Urinary bladder (tissue), 3 donors: ENCODE measurements at regions not wholly inside any gene's neighbourhood (a gene's known extent, or its start where the extent isn't known, plus 50 kb on each side); places are given as distances from the start of the nearest gene placed in this dataset.
A peak's percentile ranks its signal among the peaks of the same experiment; 100 is the strongest.
"Not testable (repeated sequence)": the region's sequence is repeated elsewhere in the genome, so short reads cannot be mapped to it uniquely, and the experiment has no call there.

Experiments
- DNase-seq: peaks from one replicate; pipeline ENCODE4 v3.0.0-alpha.2; 2015; ENCODE audit errors: extremely low spot score
- H3K27ac ChIP-seq: one replicate; pipeline ENCODE4 v1.5.1; 2013; ENCODE audit warnings: low read depth, mild to moderate bottlenecking, moderate library complexity
- H3K36me3 ChIP-seq: one replicate; pipeline ENCODE4 v1.6.1; 2013; ENCODE audit warnings: mild to moderate bottlenecking, moderate library complexity; ENCODE audit not compliant: insufficient read depth
- H3K4me1 ChIP-seq: one replicate; pipeline ENCODE4 v1.6.1; 2013; ENCODE audit warnings: mild to moderate bottlenecking, moderate library complexity; ENCODE audit not compliant: insufficient read depth
- H3K4me3 ChIP-seq: one replicate; pipeline ENCODE4 v1.5.1; 2013; ENCODE audit warnings: low read depth, low read length
- WGBS: extraction: QIAGEN DNeasy Blood & Tissue Kit; methylation state at CpG from one replicate; pipeline ENCODE4 v1.1.7; 2013; 5-methylcytosine and 5-hydroxymethylcytosine counted together
- donor health status: healthy with polysubstance abuse.
- donor health status: healthy.

DNA sequence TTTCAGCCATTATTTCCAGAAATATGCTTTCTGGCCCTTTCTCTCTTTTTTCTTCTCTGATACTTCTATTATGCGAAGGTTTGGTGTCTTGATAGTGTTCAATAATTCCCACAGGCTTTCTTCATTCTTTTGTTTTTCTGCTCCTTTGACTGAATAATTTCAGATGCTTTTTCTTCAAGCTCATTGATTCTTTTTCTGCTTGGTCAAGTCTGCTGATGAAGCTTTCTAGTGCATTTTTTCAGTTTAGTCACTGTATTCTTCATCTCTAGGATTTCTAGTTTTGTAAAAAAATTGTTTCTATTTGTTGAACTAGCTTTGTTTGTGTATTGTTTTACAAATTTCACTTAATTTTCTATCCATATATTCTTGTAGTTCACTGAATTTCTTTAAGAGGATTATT, 304.0 kb upstream of the TARS1 start:
- Histone ChIP-seq H3K36me3 (no peaks in the 10 kb centered on the region), H3K4me3 (no peak overlapping the region), H3K4me1 (no peaks in the 10 kb centered on the region), H3K27ac (no peak overlapping the region)
- 95% methylated on average over 1 of the region's 1 CpG for WGBS
- no peak for DNase-seq

DNA sequence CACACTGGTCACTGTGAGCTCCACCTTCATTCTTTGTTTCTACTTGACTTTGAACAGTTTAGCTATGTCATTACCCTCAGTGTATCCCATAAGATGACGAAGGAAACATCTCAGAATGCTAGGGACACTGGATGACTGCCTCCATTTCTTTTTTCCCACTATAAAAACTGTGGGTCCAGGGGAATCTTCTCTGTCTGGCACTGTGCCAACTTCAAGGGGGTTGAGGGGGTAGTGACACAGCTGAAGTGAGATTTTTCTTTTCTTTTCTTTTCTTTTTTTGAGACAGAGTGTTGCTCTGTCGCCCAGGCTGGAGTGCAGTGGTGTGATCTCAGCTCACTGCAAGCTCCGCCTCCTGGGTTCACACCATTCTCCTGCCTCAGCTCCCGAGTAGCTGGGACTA, 302.6 kb upstream of the TARS1 start:
- 70% methylated on average over 4 of the region's 4 CpGs for WGBS
- DNase-seq, H3K27ac ChIP-seq, H3K4me3 ChIP-seq, H3K36me3 ChIP-seq, H3K4me1 ChIP-seq: not testable (repeated sequence)

GRCh38 chr5:33143405-33144123, 297.2 kb upstream of the TARS1 start:
- Histone ChIP-seq H3K36me3 (no peaks in the 10 kb centered on the region), H3K4me3 (no peak overlapping the region), H3K4me1 (no peaks in the 10 kb centered on the region), H3K27ac (no peak overlapping the region)
- WGBS: 88% methylated on average over 4 of the region's 4 CpGs
- DNase-seq: no peak

DNA sequence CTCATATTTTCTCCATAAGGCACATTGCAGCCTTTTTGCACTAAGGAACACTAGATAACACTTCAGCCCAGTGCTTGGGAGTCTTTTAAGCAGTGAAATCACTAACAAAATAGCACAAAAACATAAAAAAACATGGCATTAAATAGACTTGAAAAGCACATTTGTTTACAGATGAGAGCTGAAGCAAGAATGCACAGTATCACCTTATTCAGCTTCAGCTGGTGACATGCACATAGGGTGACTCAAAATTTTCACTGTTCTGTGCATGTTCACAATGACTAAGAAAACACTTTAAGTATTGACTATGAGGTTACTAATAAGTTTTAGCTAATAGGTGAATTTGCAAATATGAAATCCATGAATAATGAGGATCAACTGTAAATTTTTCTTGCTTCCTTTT, 293.9 kb upstream of the TARS1 start:
- Histone ChIP-seq H3K4me3 (no peak overlapping the region), H3K27ac (no peak overlapping the region), H3K4me1 (no peaks in the 10 kb centered on the region), H3K36me3 (no peaks in the 10 kb centered on the region)
- no peak for DNase-seq

DNA sequence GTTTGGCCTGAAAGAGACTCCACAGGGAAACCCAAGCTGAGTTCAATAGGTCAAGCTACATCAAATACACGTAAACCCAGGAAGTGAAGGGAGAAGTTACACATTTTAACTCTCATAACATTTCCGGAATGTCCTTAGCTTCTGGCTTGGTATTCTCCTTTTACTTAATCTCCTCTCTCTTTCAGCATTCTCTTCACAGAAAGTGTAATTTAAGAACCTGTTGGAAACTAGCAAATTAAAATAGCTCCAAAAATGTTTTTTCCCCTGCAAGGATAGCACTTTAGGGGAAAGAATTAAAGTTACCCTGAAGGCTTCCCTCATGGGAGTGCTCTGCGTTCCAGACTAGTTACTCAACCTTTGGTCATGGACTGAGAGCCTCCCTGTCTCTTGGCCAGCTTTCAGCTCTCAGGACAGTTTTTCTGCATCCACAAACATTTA, 292.7 kb upstream of the TARS1 start:
- Histone ChIP-seq H3K36me3 (no peaks in the 10 kb centered on the region), H3K4me3 (no peak overlapping the region), H3K4me1 (no peaks in the 10 kb centered on the region), H3K27ac (no peak overlapping the region)
- peak; percentile 2 for DNase-seq
- WGBS: 51% methylated on average over 3 of the region's 3 CpGs

GRCh38 chr5:33153372-33153771, 287.4 kb upstream of the TARS1 start:
- Histone ChIP-seq H3K36me3 (no peaks in the 10 kb centered on the region), H3K4me3 (no peak overlapping the region), H3K4me1 (no peaks in the 10 kb centered on the region), H3K27ac (no peak overlapping the region)
- 45% methylated on average over 1 of the region's 1 CpG for WGBS
- DNase-seq: no peak

GRCh38 chr5:33153831-33154230, 286.9 kb upstream of the TARS1 start:
- Histone ChIP-seq H3K27ac (no peak overlapping the region), H3K36me3 (no peaks in the 10 kb centered on the region)
- 86% methylated on average over 1 of the region's 1 CpG for WGBS

DNA sequence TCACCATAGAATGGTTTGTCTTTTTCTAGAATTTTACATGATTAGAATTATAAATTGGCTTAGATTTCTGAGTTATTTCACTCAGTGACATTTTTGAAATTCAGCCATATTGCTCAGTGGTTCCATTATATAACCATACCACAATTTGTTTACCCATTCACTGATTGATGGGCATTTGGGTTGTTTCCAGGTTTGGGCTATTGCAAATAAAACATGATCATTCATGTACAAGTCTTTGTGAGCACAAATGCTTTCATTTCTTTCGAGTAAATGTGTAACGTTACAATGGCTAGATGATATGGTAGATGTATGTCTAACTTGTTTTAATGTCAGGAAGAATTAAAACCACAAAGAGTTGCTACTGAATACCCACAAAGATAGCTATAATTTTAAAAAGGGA, 279.9 kb upstream of the TARS1 start:
- Histone ChIP-seq H3K4me3 (no peak overlapping the region), H3K36me3 (no peaks in the 10 kb centered on the region), H3K27ac (no peak overlapping the region), H3K4me1 (no peaks in the 10 kb centered on the region)
- WGBS: 79% methylated on average over 2 of the region's 2 CpGs
- no peak for DNase-seq

More at GRCh38 chr5:33153831-33154230, 286.9 kb upstream of the TARS1 start:
- H3K4me3 ChIP-seq: no peak overlapping the region
- no peaks in the 10 kb centered on the region for H3K4me1 ChIP-seq
- no peak for DNase-seq

DNA sequence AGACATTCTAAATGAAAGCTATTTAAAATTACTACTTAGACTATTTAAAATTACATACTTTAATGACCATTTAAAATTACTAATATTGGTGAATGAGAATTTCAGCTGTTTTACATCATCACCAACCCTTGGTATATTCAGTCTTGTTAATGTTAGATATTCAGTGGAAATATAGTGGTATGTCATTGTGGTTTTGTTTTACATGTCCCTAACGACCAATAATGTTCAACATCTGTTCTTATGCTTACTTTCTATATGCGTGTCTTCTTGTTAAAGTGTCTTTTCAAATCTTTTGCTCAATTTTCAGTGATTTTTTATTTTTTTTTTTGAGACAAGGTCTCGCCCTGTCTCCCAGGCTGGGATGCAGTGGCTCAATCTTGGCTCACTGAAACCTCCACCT, 279.3 kb upstream of the TARS1 start:
- Histone ChIP-seq H3K36me3 (no peaks in the 10 kb centered on the region), H3K4me1 (no peaks in the 10 kb centered on the region), H3K4me3 (no peak overlapping the region), H3K27ac (no peak overlapping the region)
- DNase-seq: no peak
- WGBS: 67% methylated on average over 3 of the region's 3 CpGs

DNA sequence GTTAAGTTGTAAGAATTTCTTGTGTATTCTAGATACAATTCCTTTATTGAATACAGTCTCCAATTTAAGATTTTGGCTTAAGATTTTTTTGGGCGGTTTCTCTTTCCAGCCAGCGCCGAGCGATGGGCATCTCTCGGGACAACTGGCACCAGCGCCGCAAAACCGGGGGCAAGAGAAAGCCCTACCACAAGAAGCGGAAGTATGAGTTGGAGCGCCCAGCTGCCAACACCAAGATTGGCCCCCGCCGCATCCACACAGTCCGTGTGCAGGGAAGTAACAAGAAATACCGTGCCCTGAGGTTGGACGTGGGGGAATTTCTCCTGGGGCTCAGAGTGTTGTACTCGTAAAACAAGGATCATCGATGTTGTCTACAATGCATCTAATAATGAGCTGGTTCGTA, 278.7 kb upstream of the TARS1 start:
- WGBS: 96% methylated on average over 18 of the region's 18 CpGs
- Histone ChIP-seq H3K4me1 (no peaks in the 10 kb centered on the region), H3K36me3 (no peaks in the 10 kb centered on the region), H3K4me3 (no peak overlapping the region), H3K27ac (no peak overlapping the region)
- no peak for DNase-seq

GRCh38 chr5:33166522-33166921, 274.2 kb upstream of the TARS1 start:
- Histone ChIP-seq H3K4me3 (no peak overlapping the region), H3K36me3 (no peaks in the 10 kb centered on the region), H3K27ac (no peak overlapping the region), H3K4me1 (no peaks in the 10 kb centered on the region)
- DNase-seq: no peak
- WGBS: 69% methylated on average over 4 of the region's 4 CpGs

GRCh38 chr5:33166948-33167347, 273.8 kb upstream of the TARS1 start:
- no peak for DNase-seq
- WGBS: 46% methylated on average over 2 of the region's 2 CpGs
- H3K4me3 ChIP-seq: no peak overlapping the region
- no peaks in the 10 kb centered on the region for H3K4me1 ChIP-seq
- H3K27ac ChIP-seq: no peak overlapping the region
- no peaks in the 10 kb centered on the region for H3K36me3 ChIP-seq

DNA sequence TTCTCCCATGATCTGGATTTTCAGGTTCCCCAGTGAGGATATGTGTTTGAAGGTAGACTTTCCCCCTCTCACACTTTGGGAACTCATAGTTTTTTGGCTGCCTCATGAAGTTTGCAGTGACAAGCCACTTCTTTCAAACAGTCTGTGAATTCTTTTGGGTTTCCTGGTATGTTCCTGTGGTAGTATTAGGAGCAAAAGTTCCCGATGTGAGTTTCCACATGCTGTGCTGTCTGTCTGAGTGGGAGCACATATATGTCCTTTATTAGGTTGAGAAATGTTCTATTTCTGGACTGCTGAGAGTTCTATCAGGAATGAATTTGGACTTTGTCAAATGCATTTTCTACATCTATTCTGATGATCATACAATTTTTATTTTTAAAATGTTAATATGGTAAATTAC, 273.2 kb upstream of the TARS1 start:
- no peak for DNase-seq
- Histone ChIP-seq H3K36me3 (no peaks in the 10 kb centered on the region), H3K4me3 (no peak overlapping the region), H3K4me1 (no peaks in the 10 kb centered on the region), H3K27ac (no peak overlapping the region)
- 68% methylated on average over 1 of the region's 1 CpG for WGBS

- no peaks in the 10 kb centered on the region for H3K4me1 ChIP-seq
- 41% methylated on average over 1 of the region's 1 CpG for WGBS
- no peak overlapping the region for H3K4me3 ChIP-seq
- H3K27ac ChIP-seq: no peak overlapping the region
- DNase-seq: no peak
- no peaks in the 10 kb centered on the region for H3K36me3 ChIP-seq
Measured at GRCh38 chr5:33170411-33170810, 270.4 kb upstream of the TARS1 start.

GRCh38 chr5:33174383-33174782, 266.4 kb upstream of the TARS1 start:
- no peaks in the 10 kb centered on the region for H3K4me1 ChIP-seq
- no peaks in the 10 kb centered on the region for H3K36me3 ChIP-seq
- DNase-seq: no peak
- no peak overlapping the region for H3K4me3 ChIP-seq
- no peak overlapping the region for H3K27ac ChIP-seq
- WGBS: 81% methylated on average over 5 of the region's 5 CpGs
